ENCODE measurements at regions not wholly inside any gene's neighbourhood (a gene's known extent, or its start where the extent isn't known, plus 50 kb on each side); places are given as distances from the start of the nearest gene placed in this dataset.

DNA sequence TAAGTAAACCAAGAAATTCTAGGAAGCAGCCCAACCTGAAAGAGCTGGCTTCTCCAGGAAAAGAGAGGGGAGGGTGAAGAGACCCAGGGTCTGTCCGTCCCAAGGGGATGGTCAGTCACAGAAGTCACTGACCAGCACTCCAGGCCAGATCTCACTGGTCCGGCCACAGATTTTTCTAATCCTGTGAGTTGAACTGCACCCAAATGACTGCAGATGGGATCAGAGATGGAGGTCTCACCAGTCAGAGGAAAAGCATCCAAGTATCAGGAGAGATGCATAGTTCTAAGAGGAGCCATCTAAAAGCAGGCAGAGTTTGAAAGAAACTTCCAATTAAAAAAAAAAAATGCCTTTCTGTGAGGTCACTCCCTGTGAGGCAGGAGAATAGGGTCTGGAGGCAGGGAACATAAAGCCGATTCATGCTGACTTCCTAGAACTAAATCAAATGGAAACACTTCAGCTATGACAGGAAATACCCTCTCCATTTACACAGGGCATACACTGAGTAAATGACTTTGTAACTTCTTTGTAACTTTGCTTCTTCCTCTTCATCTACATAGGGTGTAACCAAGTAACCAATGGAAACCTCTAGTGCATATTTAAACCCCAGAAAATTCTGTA, 144.5 kb downstream of the CCDC34 start:
- no peaks in the 10 kb centered on the region for H3K9me1 ChIP-seq (ENCODE audit: control insufficient read depth, insufficient read depth, low read length)
- ATAC-seq (peak; percentile 65), FAIRE-seq (no peak), DNase-seq (ENCODE audit: extremely low read depth in 1 of 4, low spot score in 3 of 4) (no peak)
- H2AFZ ChIP-seq (ENCODE audit: low read depth, low read length) = peak overlapping the region; percentile 99
- ChIA-PET POLR2A (interaction anchor here (0.6 to 1.2 kb wide), 4 partner anchors 10 to 205 kb away, joined by 3 to 4 read pairs (median 3); no protein-coding TSS in a partner anchor), CTCF (ENCODE audit: low intra/inter-chr PET ratio) (interaction anchor here (0.5 kb wide), 1 partner anchor 14 kb away, joined by 3 read pairs; no protein-coding TSS in a partner anchor)
- H3K27ac ChIP-seq (ENCODE audit: extremely low read depth, low read depth, low read length) = peak overlapping the region; percentile 76; the same call in 1 of the 3 replicates
- intact Hi-C loops (cut with micrococcal nuclease) = no loop called here
- H3K36me3 ChIP-seq (ENCODE audit: control insufficient read depth, insufficient read depth, low read length) = no peaks in the 10 kb centered on the region
- no peaks in the 10 kb centered on the region for H4K20me1 ChIP-seq (replicated peaks; ENCODE audit: control insufficient read depth, insufficient read depth, low read length)
- 47% methylated on average over 3 of the region's 3 CpGs for WGBS (ENCODE audit: insufficient coverage, low coverage, missing lambda C conversion rate)
- peak overlapping the region; percentile 35 for H3K4me3 ChIP-seq
- H3K9me3 ChIP-seq (replicated peaks; ENCODE audit: control insufficient read depth, insufficient read depth, low read depth, low read length) = no peaks in the 10 kb centered on the region
- H3K79me2 ChIP-seq (ENCODE audit: control insufficient read depth, insufficient read depth, low read length) = no peaks in the 10 kb centered on the region
- no TSS peak for BruUV-seq (replicated peaks)
- H3K4me2 ChIP-seq (ENCODE audit: insufficient read depth, low read length) = peak overlapping the region; percentile 86; the same call in 1 of the 2 replicates
- no peaks in the 10 kb centered on the region for H3K27me3 ChIP-seq (ENCODE audit: control insufficient read depth in 2 of 2, insufficient read depth in 2 of 2, low read length in 2 of 2)
- in situ Hi-C loops (cut with MboI) = no loop called here
- TF ChIP-seq NFE2 (IDR thresholded peaks at IDR 0.05; ENCODE audit: low read depth) (peak; percentile 8; the same call in 1 of the 2 replicates), CHD2 (IDR thresholded peaks at IDR 0.05; ENCODE audit: low read depth, low read length) (no peak), RFX1 (IDR thresholded peaks at IDR 0.05) (peak; percentile 54), SMARCA4 (IDR thresholded peaks at IDR 0.05) (peak; percentile 13; the same call in 1 of the 2 replicates), MEIS2 (IDR thresholded peaks at IDR 0.05; ENCODE audit: partially characterized antibody) (peak; percentile 6)
- TF ChIP-seq, protein P1, sequence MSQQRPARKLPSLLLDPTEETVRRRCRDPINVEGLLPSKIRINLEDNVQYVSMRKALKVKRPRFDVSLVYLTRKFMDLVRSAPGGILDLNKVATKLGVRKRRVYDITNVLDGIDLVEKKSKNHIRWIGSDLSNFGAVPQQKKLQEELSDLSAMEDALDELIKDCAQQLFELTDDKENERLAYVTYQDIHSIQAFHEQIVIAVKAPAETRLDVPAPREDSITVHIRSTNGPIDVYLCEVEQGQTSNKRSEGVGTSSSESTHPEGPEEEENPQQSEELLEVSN (IDR thresholded peaks at IDR 0.05; ENCODE audit: borderline replicate concordance in 1 of 2, extremely low read depth in 1 of 2, insufficient read depth in 1 of 2, insufficient read length in 1 of 2, low read depth in 1 of 2, low read length in 1 of 2, poor library complexity in 1 of 2, severe bottlenecking in 1 of 2) = no peak
- H3K9ac ChIP-seq (ENCODE audit: insufficient read depth in 1 of 2, low read depth in 2 of 2, low read length in 2 of 2) = peak overlapping the region; percentile 45 to 70; a peak in 2 of 4 replicates
- H3K4me1 ChIP-seq (replicated peaks in 1 of 2; ENCODE audit: control insufficient read depth in 2 of 2, insufficient read depth in 2 of 2, low read length in 2 of 2) = peaks cover 4 to 12% of the 10 kb centered on the region in 2 experiments; a peak in 3 of 5 replicates

Measured in K562 (cell line).